Hippocampal formation (tissue), 2 donors: ENCODE measurements at regions not wholly inside any gene's neighbourhood (a gene's known extent, or its start where the extent isn't known, plus 50 kb on each side); places are given as distances from the start of the nearest gene placed in this dataset.
"Not testable (repeated sequence)": the region's sequence is repeated elsewhere in the genome, so short reads cannot be mapped to it uniquely, and the experiment has no call there.

Experiments used
- DNase-seq, 2 donors: peaks; one replicate each; lab custom pipeline; 2025; lab: John Stamatoyannopoulos, UW

DNA sequence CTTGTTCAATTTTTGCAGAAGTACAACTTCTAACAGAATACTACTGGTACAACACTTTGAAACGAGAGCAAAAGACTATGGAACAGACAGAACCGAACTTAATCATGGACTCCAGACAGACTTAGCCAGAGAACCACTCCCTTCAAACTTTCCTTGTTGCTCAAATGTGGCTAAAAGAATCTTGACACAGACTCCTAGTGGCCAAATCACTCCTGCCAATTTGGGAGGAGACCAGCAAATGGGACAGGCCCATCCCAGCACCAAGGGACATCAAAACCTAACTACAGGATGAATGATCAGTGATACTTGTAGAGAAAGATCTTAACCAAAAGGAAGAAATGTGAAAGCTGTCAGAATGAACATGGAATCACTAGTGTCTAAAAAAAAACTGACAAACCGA is 154.0 kb downstream of the MATN1 start:
- no peak for DNase-seq

GRCh38 chr1:30562559-30562958 is 160.8 kb downstream of the MATN1 start:
- DNase-seq = no peak

- no peak for DNase-seq
Observed at GRCh38 chr1:30551603-30552002, 171.8 kb downstream of the MATN1 start.

GRCh38 chr1:30550365-30551220 is 172.8 kb downstream of the MATN1 start:
- DNase-seq = no peak

GRCh38 chr1:30549872-30550271 is 173.5 kb downstream of the MATN1 start:
- not testable (repeated sequence) for DNase-seq

DNA sequence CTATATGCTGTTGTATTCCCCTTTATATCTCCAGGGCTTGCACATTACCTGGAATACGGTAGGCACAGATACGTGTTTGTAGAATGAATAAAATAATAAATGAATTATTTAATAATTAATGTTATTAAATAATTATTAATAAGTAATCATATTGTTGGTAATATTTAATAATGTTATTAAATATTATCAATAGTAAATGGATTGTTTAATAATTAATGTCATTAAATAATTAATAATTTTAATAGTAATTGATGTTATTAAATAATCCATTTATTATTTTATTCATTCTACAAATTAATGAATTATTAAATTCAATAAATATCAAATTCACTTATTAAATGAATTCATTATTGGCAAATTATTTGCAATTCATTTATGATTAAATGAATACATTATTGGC is 175.1 kb downstream of the MATN1 start:
- DNase-seq = no peak

DNA sequence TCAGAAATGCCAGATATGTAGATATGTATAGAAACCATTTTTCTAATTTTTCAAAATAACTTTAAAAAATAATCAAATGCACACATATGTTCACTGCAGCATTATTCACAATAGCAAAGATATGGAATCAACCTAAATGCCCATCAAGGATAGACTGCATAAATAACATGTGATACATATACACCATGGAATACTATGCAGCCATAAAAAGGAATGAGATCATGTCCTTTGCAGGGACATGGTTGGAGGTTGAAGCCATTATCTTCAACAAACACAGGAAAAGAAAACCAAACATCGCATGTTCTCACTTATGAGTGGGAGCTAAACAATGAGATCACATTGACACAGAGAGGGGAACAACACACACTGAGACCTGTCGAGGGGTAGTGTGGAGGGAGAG is 176.1 kb downstream of the MATN1 start:
- DNase-seq = not testable (repeated sequence)

GRCh38 chr1:30545365-30545764 is 178.0 kb downstream of the MATN1 start:
- DNase-seq = no peak

DNA sequence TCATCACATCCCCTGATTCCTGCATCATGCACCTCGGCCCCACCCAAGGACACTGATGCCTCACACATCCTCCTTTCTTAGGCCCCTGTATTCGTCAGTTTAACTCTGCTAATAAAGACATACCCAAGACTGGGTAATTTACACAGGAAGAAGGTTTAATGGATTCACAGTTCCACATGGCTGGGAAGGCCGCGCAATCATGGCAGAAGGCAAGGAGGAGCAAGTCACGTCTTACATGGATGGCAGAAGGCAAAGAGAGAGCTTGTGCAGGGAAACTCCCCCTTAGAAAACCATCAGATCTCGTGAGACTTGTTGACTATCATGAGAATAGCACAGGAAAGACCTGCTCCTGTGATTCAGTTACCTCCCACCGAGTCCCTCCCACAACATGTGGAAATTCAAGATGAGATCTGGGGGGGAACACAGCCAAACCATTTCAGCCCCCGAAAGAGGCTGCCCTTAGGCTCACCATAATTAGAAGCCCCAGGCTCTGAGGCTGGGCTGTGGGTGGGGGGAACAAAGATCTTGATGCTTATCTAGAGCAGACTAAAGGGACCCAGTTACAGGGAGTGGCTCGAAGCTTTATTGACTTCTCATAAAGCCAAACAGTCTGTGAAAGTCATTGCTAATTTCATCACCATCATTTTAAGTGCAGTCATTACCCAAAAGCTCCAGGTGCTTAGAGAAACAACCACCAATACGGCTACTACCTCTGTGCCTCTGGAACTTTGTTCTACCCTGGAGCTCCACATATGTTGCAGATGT is 181.5 kb downstream of the MATN1 start:
- DNase-seq = no peak

GRCh38 chr1:30540611-30541192 is 182.7 kb downstream of the MATN1 start:
- no peak for DNase-seq

GRCh38 chr1:30539884-30540283 is 183.5 kb downstream of the MATN1 start:
- DNase-seq = no peak

GRCh38 chr1:30538993-30539867 is 184.2 kb downstream of the MATN1 start:
- no peak for DNase-seq

DNA sequence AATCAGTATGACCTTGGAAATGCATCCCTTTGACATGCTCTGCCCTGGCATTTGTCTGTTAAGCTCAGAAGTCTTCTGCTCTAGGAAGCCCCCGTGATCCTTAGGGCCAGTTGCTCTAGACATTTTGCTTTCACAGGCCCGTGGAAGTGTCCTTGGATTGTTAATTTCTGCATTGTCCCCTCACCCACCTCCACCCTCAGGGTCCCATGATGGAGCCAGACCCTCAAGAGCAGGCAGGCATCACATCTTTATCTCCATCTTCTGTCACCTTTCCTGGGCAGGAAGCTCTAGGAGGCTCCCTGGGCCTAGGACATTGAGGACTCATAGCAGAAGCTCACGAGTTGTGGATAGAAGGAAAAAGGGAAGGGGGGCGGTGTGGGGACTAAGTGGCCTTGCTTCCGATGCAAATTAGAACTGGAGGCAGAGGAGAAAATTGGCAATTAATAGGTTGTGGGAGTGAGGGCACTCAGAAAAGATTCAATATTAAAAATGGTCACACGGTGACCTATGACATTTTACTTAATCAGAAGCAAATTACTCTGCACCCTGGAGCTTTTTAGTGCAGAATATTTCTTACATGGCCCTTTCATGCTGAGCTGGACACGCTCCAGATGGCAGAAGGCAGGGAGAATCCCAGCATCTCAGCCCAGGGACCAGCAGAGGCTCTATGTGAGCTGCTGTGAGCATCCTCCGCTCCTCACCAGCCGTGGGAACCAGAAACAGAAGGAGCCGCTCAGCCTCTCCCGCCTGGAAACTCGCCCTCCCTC is 185.0 kb downstream of the MATN1 start:
- no peak for DNase-seq

DNA sequence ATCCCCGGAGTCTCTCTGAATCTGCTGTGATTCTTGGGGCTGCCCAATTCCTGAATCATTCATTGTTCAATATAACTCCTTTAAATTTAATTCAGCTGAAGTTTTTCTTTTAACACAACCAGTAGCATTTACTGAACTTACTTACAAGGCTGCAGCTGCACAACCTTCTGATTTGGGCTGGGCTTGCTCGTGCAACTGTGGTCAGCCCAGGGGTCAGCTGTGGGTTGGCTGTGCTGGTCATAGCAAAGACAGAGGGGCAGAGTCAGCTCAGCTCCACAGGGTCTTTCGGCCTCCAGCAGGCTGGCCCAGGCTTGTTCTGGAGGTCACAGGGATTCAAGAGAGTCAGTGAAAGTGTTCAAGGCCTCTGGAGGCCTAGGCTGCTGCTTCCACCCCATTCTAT is 186.1 kb downstream of the MATN1 start:
- no peak for DNase-seq

DNA sequence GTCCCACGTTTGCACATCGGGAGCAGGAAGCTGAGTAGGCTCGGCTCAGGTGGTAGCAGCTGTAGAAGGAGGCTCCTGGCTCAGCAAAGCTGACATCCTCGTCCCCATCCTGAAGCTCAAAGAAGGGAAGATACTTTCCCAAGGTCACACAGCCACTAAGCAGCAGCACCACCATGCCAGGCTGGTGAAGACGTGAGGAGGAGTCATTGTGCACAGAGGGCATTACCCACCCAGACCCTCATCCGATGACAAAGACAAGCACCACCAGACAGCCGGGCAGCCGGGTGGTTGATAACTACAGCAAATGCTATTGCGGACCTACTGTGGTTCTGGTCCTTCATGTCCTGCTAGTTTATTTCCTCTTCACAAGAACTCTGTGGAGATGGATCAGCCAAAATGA is 186.9 kb downstream of the MATN1 start:
- DNase-seq = no peak

DNA sequence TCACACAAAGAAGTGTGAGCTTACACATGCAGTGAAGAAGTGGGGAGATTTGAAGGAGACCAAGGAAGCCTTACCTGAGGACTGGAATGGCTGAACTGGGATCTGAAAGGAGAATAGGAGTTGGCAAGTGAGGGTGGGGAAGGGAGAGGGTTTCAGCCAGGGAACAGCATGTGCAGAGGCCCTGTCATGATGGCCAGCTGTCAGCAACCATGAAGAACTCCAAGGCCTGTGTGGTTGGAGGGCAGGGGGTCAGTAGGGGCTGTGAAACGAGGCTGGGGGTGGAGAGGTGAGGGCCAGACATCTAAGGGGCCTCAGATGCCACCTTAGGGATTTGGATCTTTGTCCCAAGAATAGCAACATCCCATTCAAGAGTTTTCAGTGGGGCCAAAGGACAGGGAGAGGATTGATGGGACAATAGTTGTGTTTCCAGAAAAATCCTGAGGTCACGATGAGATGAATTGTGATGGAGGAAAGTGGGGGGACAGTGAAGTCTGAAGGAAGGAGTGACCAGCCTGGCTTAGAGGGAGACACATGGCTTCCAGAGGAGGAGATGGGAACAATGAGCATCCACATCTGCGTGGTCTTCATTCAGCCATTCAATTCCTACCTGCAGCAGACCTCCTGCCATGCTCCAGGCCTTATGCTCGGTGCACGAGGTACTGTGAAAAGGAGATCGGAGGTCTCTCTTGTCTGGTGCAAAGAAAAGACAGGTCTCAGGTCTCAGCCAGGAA is 187.6 kb downstream of the MATN1 start:
- DNase-seq = no peak

- no peak for DNase-seq
Observed at GRCh38 chr1:30534551-30534940, 188.8 kb downstream of the MATN1 start.

GRCh38 chr1:30533796-30534550 is 189.4 kb downstream of the MATN1 start:
- no peak for DNase-seq

- no peak for DNase-seq
Observed at GRCh38 chr1:30533141-30533540, 190.2 kb downstream of the MATN1 start.

- DNase-seq = no peak
Observed at GRCh38 chr1:30532621-30533020, 190.8 kb downstream of the MATN1 start.
